ENCODE measurements at regions not wholly inside any gene's neighbourhood (a gene's known extent, or its start where the extent isn't known, plus 50 kb on each side); places are given as distances from the start of the nearest gene placed in this dataset.

DNA sequence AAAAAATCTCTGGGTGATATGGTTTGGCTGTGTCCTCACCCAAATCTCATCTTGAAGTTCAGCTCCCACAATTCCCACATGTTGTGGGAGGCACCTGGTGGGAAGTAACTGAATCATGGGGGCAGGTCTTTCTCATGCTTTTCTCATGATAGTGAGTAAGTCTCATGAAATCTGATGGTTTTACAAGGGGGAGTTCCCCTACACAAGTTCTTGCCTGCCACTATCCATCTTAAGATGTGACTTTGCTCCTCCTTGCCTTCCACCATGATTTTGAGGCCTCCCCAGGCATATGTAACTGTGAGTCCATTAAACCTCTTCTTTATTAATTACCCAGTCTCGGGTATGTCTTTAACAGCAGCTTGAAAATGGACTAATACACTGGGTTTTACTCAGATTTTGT is 513.9 kb downstream of the TLE4 start:
- DNase-seq (ENCODE audit: low spot score in 2 of 2), result no peak
- no peak for FAIRE-seq

DNA sequence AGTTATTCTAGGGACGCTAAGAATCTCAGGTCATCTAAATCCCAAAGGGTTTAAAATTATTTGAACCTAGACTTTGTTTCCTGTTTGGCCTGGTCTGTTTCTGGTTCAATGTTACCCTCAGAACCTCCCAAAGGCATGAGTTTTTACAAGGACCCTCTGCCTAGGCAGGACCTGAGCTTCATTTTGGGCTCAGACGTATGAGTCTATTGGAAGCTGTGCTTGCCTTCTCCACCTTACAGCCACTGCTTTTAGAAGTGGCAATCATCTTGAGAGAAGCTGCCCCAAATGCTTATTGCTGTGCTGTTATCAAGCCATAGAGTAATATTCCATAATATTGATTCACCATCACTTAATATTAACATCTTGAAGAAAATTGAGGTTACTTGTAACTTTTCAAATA is 510.4 kb downstream of the TLE4 start:
- FAIRE-seq (no peak), DNase-seq (ENCODE audit: low spot score in 2 of 2) (no peak)

DNA sequence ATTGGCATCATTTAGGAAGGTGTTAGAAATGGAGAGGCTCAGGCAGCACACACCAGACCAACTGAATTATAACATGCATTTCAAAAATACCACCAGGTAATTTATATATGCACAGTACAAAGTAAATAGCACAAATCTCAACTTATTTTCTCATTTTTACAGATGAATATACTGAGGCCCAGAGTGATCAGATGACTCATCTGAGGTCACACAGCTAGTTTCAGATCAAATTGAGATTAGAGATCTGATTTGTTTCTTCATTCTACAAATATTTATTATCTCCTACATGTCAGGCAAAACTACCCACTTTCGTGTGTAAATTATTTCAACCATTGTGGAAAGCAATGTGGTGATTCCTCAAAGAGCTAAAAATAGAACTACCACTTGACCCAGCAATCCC is 507.1 kb downstream of the TLE4 start:
- FAIRE-seq, result no peak
- DNase-seq (ENCODE audit: low spot score in 2 of 2), result no peak

DNA sequence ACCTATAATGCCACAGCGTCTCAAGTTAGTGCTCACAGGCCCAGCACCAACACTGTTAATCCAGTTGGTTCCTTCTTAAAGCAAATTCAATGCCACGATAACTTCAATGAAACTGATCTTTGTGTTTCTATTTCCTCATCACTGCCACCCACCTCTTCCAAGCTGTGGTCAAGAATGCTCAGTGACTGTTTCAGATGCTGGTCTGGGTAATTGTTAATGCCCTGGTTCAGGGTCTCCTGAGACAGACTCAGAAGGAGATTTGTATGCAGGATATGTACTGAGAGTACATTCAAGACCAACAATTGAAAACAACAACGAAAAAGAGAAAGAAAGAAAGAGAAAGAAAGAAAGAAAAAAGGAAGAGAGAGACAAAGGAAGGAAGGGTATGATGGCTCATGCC is 505.3 kb downstream of the TLE4 start:
- FAIRE-seq, result no peak

DNA sequence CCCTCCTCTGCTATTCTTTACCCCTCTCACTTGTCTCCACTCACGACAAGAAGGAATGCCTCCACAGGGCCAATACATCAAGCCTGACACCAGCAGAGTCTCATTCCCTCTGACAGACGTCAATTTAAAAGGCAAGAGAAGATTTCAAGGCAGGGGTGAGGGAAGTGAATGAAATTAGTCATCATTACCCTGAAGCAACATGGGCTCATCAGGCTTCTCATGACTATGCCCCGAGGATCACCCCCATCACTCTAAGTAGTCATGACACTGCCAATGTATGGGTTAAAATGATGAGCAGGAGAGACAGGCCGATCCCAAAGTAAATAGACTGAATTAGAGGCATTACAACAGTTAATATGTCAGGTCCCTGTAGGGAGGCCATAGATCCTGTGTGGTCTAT is 504.4 kb downstream of the TLE4 start:
- FAIRE-seq, result no peak
- no peak for DNase-seq (ENCODE audit: low spot score in 2 of 2)

More for the DNA sequence above, 505.3 kb downstream of the TLE4 start:
- no peak for DNase-seq (ENCODE audit: low spot score in 2 of 2)

DNA sequence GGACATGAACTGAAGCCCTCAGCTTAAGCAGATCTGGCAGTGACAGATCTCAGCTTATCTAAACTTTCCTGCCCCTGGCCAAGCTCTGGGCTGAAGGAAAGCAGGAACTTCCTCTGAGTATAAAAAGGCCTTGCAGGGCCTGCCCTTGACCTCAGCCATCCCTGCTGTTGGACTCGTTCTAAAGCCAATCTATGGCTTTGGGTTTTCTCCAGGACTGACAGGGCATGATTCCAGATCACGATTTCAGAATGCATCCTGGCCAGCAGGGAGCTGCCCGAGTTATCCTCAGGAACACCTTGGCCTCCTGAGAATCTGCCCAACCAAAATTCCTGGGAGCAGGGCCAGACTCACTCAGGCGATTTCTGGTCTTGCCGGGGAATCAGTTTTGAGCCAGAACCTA is 502.7 kb downstream of the TLE4 start:
- no peak for FAIRE-seq
- no peak for DNase-seq (ENCODE audit: low spot score in 2 of 2)

DNA sequence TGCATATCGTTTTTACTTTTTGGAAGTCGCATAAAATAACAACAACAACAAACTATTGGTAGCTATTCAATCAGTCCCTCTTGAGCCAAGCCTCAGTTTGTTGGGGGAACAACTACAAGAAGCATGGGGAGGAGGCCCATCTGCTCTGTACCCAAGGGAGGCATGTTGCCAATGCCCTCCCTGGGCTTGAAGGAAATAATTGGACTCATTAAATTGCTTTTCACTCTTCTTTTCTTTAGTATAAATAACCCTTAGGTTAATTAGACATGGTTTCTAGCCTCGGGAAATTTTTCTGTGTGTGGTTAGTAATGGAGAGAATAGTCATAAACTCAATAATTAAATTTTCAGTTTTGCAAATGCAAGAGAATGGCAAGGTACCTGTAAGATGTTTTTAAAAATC is 500.7 kb downstream of the TLE4 start:
- DNase-seq (ENCODE audit: low spot score in 2 of 2) (no peak), FAIRE-seq (no peak)

DNA sequence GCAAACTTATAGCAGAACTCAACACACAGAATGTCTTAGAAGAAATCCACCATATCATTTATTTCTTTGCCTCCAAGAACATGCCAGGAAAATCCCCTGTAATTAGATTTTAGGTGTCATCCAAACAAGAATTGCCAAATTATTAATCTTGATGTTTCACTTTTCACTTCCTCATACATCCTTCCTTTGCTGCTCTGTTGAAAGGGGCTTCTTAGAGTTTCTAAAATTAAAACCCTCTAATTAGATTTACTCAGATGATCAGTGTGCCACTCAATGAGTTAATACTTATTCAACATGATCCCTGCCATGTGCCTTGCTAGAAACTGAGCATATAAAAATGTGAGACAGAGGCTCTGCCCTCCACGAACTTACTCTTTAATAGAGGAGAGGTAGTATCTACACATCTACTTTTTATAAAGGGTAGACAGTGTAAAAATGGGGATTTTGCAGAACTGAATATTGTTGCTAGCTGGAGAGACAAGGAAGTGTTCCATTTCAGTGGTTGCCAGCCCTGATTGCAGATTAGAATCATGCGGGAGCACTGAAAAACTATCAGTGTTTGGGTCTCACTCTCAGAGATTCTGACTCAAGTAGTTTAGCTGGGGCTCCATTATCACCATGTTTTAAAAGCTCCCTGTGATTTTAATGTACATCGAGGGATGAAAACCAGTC is 498.4 kb downstream of the TLE4 start:
- no peak for DNase-seq (ENCODE audit: low spot score in 2 of 2)
- no peak for FAIRE-seq

DNA sequence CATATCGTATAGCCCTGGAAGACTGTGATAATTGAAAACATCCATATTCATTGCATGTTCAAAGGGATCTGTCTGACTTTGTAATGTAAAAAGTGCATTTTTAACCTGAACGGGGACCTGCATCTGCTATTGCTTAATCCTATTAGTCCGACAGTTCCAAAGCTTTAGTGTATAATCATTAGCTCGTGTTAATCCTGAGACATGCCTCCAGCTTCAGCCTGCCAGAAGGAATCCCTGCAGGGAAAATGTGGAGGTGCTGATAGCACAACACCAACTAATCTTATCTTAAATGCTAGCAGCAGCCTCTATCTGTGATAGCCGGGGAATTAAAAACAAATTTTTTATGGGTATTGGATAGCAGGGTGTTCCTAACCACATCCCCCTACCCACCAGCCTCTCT is 495.2 kb downstream of the TLE4 start:
- no peak for DNase-seq (ENCODE audit: low spot score in 2 of 2)
- no peak for FAIRE-seq

DNA sequence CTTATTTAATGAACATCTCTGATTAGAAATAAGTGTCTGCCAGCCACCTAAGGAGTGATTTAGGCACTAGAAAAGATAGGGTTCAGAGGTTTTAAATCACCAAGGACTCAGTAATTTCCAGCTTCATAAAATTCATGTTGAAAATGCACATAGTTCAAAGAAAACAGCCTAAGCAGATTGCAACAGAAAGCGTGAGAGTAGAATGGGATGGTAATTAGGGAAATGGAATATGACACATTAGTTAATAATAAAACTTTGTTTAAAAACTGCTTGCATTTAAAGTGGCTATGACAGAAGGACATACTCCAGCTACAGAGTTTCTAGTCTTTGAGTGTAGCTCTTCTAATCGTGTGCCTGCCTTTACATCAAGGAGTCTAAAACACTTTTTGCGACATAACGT is 490.8 kb downstream of the TLE4 start:
- DNase-seq (ENCODE audit: low spot score in 2 of 2) (no peak), FAIRE-seq (no peak)

DNA sequence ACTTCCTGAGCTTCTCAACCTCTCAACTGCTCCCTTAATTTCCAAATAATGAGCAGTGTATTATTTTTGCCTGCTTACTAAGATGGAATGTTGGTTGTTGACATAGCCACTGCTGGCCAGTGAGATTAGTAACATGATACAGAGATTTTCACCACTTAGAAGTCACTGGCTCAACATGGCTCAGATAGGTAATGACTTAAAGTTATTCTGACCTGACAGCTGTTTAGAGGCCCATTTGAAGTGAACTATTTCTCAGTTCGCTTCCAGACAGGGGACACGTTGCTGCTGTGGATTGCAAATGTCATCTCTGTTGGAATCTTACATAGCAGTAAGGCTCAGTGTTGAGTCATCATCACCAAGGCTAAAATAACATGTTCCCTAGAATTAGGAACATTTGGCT is 490.2 kb downstream of the TLE4 start:
- FAIRE-seq (no peak), DNase-seq (ENCODE audit: low spot score in 2 of 2) (no peak)

DNA sequence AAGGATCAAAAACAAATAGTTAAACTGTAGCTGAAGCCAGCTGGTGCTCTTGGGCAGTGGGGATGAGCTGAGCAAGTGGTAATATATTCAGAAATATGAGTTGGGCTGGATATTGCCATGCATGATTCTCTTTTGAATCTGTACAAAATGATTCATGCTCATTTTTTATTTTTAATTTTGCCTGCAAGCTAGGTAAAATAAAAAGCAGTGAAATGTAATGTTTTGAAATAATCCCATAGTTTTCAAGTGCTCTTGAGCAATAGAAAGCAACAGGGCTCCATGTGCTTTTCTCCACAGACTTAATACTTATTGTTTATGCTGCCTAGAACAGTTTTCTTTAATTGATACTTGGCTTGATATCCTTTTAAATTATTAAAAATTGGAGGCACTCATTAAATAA is 489.3 kb downstream of the TLE4 start:
- DNase-seq (ENCODE audit: low spot score in 2 of 2), result no peak
- FAIRE-seq, result no peak

DNA sequence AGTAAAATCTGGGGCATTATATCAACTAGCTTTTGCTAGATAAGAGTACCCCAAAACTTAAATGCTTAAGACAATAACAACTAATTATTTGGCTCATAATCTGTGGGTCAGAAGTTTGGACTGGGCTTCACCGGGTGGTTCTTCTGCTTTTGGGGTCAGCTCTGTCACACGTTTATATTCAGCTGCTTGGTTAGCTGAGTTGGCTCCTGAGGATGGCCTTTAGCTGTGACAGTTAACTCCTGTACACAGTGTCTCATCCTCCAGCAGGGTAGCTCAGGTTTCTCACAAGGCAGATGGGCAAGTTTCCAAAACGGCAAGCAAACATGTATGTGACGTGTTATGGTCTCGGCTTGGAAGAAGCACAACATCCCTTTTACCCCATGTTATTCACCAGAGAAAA is 488.2 kb downstream of the TLE4 start:
- no peak for FAIRE-seq
- no peak for DNase-seq (ENCODE audit: low spot score in 2 of 2)

DNA sequence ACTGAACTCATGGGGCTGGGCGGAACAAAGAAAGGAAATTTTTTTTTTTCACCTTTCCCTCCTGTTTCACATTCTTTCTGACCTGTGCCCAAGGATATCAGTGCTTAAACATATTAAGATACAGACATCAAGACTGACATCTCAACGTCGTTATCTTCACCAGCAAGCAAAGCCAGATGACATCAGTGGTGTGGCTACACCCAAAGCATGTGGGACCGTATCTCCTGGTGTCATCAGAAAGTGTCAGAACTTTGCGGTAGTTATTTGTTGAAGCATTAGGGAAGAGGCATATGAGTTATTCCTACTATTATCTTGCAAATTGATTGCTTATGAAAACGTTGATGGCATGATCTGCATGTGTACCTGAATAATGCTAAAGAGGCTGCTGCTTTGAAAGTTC is 487.4 kb downstream of the TLE4 start:
- DNase-seq (ENCODE audit: low spot score in 2 of 2), result no peak
- no peak for FAIRE-seq

DNA sequence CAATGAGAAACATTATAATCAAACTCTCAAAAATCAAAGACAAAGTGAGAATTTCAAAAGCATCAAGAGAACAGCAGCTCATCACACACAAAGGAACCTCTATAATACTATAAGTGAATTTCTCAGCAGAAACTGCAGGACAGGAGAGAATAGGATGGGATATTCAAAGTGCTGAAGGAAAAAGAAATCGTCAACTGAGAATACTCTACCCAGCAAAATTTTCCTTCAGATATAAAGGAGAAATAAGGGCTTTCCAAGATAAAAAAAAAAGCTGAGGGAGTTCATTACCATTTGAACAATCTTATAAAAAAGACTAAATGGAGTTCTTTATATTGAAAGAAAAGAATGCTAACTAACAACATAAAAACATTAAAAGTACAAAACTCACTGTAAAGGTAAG is 481.1 kb downstream of the TLE4 start:
- DNase-seq (ENCODE audit: low spot score in 2 of 2), result no peak
- no peak for FAIRE-seq

DNA sequence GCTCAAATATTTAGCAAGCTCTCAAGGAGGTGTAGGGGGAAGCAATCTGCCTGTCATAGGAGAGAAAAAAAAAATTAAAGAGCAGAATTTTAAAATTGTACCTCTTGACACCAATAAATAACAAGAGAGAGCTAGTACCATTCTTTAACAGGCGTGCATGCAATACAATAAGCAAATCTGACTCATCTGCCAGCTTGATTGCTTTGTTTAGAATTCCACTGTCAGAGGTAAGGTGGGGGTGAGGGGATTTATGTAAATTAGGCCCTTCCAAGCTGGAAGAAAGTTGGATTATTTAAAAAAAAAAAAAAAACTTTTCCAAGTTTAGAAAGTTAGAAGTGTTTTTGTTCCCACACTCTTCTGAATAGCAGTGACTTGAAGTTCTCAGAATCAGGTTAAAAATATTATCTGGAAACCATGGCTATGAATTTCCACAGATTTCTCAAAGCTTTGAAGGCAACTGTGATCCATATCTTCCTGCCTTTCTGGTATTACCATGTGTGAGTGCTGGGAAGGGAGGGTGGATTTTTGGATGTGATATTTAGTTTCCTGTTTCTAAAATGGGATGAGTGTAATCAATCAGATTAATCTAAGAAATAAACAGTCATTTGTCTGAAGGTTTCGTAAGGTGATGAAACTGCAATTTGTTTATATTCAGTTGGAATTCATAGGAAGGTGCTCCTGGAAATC is 477.5 kb downstream of the TLE4 start:
- FAIRE-seq (no peak), DNase-seq (ENCODE audit: low spot score in 2 of 2) (no peak)

DNA sequence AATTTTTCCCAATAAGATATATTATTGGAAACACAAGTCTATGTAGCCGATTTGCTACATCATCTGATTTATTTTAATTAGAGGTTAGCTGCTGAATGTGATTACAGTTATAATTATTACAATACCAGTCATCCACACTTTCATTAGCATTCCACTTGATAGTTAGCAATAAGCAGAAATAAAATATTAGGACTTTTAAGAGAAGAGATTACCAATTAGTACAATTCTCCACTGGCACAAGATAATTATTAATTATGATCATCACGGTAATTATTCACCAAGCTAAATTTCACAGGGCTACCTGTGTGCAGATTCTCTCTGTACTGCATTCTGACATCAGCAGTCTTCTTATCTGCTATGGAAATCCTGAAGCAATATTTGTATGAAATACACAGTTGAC is 474.7 kb downstream of the TLE4 start:
- FAIRE-seq (no peak), DNase-seq (ENCODE audit: low spot score in 2 of 2) (no peak)

DNA sequence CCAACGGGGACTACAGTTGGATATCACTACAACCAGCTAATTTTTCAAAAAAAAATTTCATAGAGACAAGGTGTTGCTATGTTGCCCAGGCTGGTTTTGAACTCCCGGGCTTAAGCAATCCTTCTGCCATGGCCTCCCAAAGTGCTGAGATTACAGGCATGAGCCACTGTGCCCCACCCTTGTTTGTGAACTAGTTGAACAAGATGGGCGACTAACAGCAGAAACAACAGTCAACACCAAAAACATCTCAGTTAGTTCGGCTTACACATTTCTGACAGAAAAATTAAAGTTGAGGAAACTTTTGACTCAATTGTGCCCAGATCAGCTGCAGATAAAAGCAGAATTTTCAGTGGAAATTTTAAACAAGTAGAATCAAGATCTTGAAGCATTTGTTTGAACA is 470.1 kb downstream of the TLE4 start:
- no peak for FAIRE-seq
- DNase-seq (ENCODE audit: low spot score in 2 of 2), result no peak

DNA sequence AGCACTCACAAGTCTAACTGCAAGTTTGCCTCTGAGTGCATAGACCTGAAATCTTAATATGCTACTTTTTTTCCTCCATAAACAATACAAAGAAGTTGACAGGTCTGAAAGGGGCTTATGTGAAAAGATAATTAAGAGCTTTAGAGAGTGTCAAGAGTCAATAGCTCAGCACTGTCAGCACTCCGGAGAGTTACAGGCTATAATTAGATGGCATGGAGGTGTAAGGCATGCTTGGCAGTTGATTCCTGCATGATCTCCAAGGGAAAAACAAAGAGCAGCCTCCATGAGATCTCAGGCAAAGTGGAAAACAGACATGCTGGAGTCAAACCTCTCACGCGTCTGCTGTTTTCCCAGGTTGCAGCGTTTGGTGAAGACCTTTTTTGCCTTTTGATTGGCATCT is 468.7 kb downstream of the TLE4 start:
- FAIRE-seq, result no peak
- no peak for DNase-seq (ENCODE audit: low spot score in 2 of 2)

DNA sequence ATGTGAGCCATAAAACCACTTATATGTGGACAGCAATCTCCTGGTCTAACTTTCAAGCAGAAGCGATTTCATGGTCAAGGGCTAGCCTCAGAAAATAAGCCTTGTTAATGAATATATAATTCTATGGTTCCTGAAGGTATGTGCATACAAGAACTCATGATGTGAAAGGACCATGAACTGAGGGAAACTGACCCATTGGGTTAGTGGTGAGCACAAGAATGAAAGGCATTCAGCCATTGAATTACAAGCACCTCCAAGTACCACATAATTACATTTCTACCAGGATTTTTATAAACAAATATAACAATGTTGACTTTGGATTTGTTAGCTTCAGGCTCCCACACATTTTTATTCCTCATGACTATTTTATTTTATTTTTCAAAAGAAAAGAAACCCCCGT is 459.0 kb downstream of the TLE4 start:
- no peak for FAIRE-seq

DNA sequence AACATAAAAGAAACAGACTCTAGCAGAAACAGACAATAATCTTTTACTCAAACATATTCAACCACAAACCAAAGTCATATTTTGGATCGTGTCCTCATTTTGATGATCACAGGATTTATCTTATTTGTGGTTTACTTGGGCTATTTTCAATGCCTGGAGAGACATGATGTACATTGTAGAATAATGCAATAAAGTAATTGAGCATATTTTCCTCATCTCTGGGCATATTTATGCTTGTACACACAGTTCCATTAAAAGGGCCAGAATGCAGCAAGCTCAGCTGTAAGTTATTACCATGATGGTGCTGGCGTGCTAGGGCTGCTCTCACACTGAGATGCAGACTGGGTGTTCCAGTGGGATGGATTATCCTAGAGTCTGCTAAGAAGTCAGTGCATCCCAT is 456.7 kb downstream of the TLE4 start:
- FAIRE-seq (no peak), DNase-seq (ENCODE audit: low spot score in 2 of 2) (no peak)

More for the DNA sequence above, 459.0 kb downstream of the TLE4 start:
- DNase-seq (ENCODE audit: low spot score in 2 of 2), result no peak

DNA sequence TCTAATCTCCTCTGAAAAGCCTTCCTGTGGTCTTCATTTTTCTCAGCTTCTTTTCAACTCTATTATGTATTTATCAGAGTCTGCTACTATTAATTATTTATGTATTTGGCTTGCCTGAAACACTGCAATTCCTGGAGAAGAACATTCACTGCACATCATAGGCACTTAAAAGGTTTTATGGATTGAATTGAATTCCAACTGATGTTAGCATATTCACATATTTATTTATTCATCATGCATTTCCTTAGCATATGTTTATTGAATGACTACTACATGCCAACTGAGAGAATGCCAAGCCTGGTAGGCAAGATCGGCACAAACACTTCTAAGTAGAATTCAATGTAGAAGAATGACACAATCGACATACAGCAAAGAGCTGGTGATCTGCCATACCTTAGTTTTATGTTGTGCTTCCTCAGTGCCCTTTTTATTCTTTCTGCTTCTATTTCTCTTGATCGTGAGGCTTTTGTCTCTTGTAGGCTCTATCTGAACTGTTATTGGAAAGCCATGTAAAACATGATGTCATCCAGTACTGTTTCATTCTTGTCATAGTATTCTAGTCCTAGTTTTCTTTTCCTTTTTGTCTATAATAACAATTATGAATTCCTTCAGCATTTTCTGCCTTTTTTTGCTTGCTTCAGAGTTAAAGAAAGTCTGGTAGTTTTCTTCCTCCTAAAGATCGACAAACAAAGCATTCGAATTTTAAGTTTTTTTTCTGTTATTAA is 454.2 kb downstream of the TLE4 start:
- DNase-seq (ENCODE audit: low spot score in 2 of 2), result no peak
- FAIRE-seq, result no peak

All from frontal cortex (tissue), 3 donors.